Neuronal stem cell (in vitro differentiated cells): ENCODE measurements at regions not wholly inside any gene's neighbourhood (a gene's known extent, or its start where the extent isn't known, plus 50 kb on each side); places are given as distances from the start of the nearest gene placed in this dataset.
"Not testable (repeated sequence)": the region's sequence is repeated elsewhere in the genome, so short reads cannot be mapped to it uniquely, and the experiment has no call there.

Experiments used
- DNase-seq: peaks from one replicate; pipeline ENCODE4 v3.0.0-alpha.2; 2013; ENCODE audit warnings: low spot score
- H2AFZ ChIP-seq: one replicate; pipeline ENCODE4 v1.6.1; 2013; ENCODE audit warnings: mild to moderate bottlenecking, low read length, inconsistent platforms
- H2AK5ac ChIP-seq: 2 replicates; pipeline ENCODE4 v1.6.1; 2013; ENCODE audit warnings: low read depth, mild to moderate bottlenecking, inconsistent platforms, low read length, moderate library complexity, mixed read lengths
- H2BK120ac ChIP-seq: 2 replicates; pipeline ENCODE4 v1.6.1; 2013; ENCODE audit warnings: low read depth, mild to moderate bottlenecking, inconsistent platforms, low read length, moderate library complexity, mixed read lengths
- H2BK12ac ChIP-seq: one replicate; pipeline ENCODE4 v1.6.1; 2013; ENCODE audit warnings: low read length, inconsistent platforms
- H2BK15ac ChIP-seq: 2 replicates; pipeline ENCODE4 v1.6.1; 2013; ENCODE audit warnings: mild to moderate bottlenecking, low read length, inconsistent platforms, mixed read lengths
- H2BK5ac ChIP-seq: one replicate; pipeline ENCODE4 v1.6.1; 2013; ENCODE audit warnings: inconsistent platforms, mild to moderate bottlenecking, low read length, moderate library complexity
- H3K14ac ChIP-seq: one replicate; pipeline ENCODE4 v1.6.1; 2013; ENCODE audit warnings: low read length, inconsistent platforms
- H3K18ac ChIP-seq: 2 replicates; pipeline ENCODE4 v1.6.1; 2013; ENCODE audit warnings: low read length, inconsistent platforms
- H3K23ac ChIP-seq: 2 replicates; pipeline ENCODE4 v1.6.1; 2013; ENCODE audit warnings: low read depth, mild to moderate bottlenecking, mixed read lengths, low read length, inconsistent platforms; ENCODE audit not compliant: poor library complexity
- H3K27ac ChIP-seq: replicated peaks from 3 replicates; pipeline ENCODE4 v1.5.1; 2013; ENCODE audit warnings: low read length, inconsistent platforms
- H3K27me3 ChIP-seq, 3 experiments: 2 replicates each; pipeline ENCODE4 v1.6.1; 2013; ENCODE audit warnings: low read length in 3 of 3, mild to moderate bottlenecking in 2 of 3, inconsistent platforms in 1 of 3, low read depth in 1 of 3, mixed read lengths in 1 of 3, moderate library complexity in 1 of 3; ENCODE audit not compliant: control insufficient read depth in 3 of 3, insufficient read depth in 3 of 3
- H3K36me3 ChIP-seq, 2 donors: replicated peaks in 1 of 2; 2 replicates each; pipeline ENCODE4 v1.6.1; 2013; ENCODE audit warnings: low read length in 2 of 2; ENCODE audit not compliant: control insufficient read depth in 2 of 2, insufficient read depth in 2 of 2
- H3K4ac ChIP-seq: 2 replicates; pipeline ENCODE4 v1.6.1; 2013; ENCODE audit warnings: inconsistent platforms, mild to moderate bottlenecking, low read length, moderate library complexity
- H3K4me1 ChIP-seq, 2 donors: 1 replicate in 1 of 2; 2 replicates in 1 of 2; pipeline ENCODE4 v1.6.1; 2013; ENCODE audit warnings: low read length in 2 of 2, low read depth in 1 of 2; ENCODE audit not compliant: control insufficient read depth in 2 of 2, insufficient read depth in 1 of 2
- H3K4me2 ChIP-seq: one replicate; pipeline ENCODE4 v1.6.1; 2013; ENCODE audit warnings: mild to moderate bottlenecking, low read length, inconsistent platforms; ENCODE audit not compliant: insufficient read depth, poor library complexity, severe bottlenecking
- H3K4me3 ChIP-seq, 2 donors: 2 replicates each; pipeline ENCODE4 v1.5.1; 2013; ENCODE audit warnings: low read length in 2 of 2, mild to moderate bottlenecking in 2 of 2, inconsistent platforms in 1 of 2, moderate library complexity in 1 of 2
- H3K79me1 ChIP-seq: one replicate; pipeline ENCODE4 v1.6.1; 2013; ENCODE audit warnings: low read depth, mild to moderate bottlenecking, inconsistent platforms, low read length, moderate library complexity
- H3K9ac ChIP-seq: one replicate; pipeline ENCODE4 v1.6.1; 2013; ENCODE audit warnings: mild to moderate bottlenecking, low read depth, low read length, inconsistent platforms; ENCODE audit not compliant: poor library complexity
- H3K9me3 ChIP-seq, 2 donors: replicated peaks in 1 of 2; 2 replicates each; pipeline versions ENCODE3 to v1.6.1; 2013; ENCODE audit warnings: low read length in 2 of 2, mild to moderate bottlenecking in 2 of 2, inconsistent platforms in 1 of 2, low read depth in 1 of 2, mixed read lengths in 1 of 2, moderate library complexity in 1 of 2; ENCODE audit not compliant: control insufficient read depth in 2 of 2, insufficient read depth in 1 of 2
- H4K8ac ChIP-seq: one replicate; pipeline ENCODE4 v1.6.1; 2013; ENCODE audit warnings: low read depth, mild to moderate bottlenecking, inconsistent platforms, low read length, moderate library complexity
- H4K91ac ChIP-seq: one replicate; pipeline ENCODE4 v1.6.1; 2013; ENCODE audit warnings: low read length, low read depth, mild to moderate bottlenecking, inconsistent platforms; ENCODE audit not compliant: poor library complexity
- WGBS, 2 donors: extraction: QIAGEN DNeasy Blood & Tissue Kit; methylation state at CpG; one replicate each; pipeline ENCODE4 v1.1.7; 2013; ENCODE audit warnings: missing lambda C conversion rate in 2 of 2, mixed read lengths in 1 of 2; ENCODE audit not compliant: insufficient read length in 2 of 2, insufficient replicate concordance in 1 of 2; ENCODE audit errors: extremely low coverage in 2 of 2; 5-methylcytosine and 5-hydroxymethylcytosine counted together

GRCh38 chr16:14384745-14385144 is 245.3 kb downstream of the PARN start:
- no peak overlapping the region for H3K18ac ChIP-seq
- no peaks in the 10 kb centered on the region for H3K79me1 ChIP-seq
- H2BK5ac ChIP-seq = no peak overlapping the region
- no peak overlapping the region for H2AK5ac ChIP-seq
- H3K4me2 ChIP-seq = no peak overlapping the region
- H4K91ac ChIP-seq = no peak overlapping the region
- no peak overlapping the region for H2AFZ ChIP-seq
- H2BK15ac ChIP-seq = no peak overlapping the region
- no CpG with 5 or more reads among the region's 6 CpGs for WGBS, 2 donors
- H4K8ac ChIP-seq = no peak overlapping the region
- H2BK12ac ChIP-seq = no peak overlapping the region
- no peak overlapping the region for H3K4ac ChIP-seq
- no peaks in the 10 kb centered on the region for H3K36me3 ChIP-seq
- no peak overlapping the region for H2BK120ac ChIP-seq
- no peak overlapping the region for H3K23ac ChIP-seq
- no peak overlapping the region for H3K14ac ChIP-seq
- no peak for DNase-seq
- H3K27me3 ChIP-seq = no peaks in the 10 kb centered on the region
- no peak overlapping the region for H3K4me3 ChIP-seq
- no peak overlapping the region for H3K27ac ChIP-seq
- no peaks in the 10 kb centered on the region for H3K9me3 ChIP-seq
- no peaks in the 10 kb centered on the region for H3K4me1 ChIP-seq
- H3K9ac ChIP-seq = no peak overlapping the region

- not testable (repeated sequence) for H3K4me2 ChIP-seq, H3K23ac ChIP-seq, H3K9ac ChIP-seq, H4K91ac ChIP-seq, H2BK120ac ChIP-seq, H2BK12ac ChIP-seq, H2BK15ac ChIP-seq, H3K4me1 ChIP-seq, H3K14ac ChIP-seq, H4K8ac ChIP-seq, H3K79me1 ChIP-seq, DNase-seq, H3K4me3 ChIP-seq, H3K4ac ChIP-seq, H2AFZ ChIP-seq, H3K27me3 ChIP-seq, H2BK5ac ChIP-seq, H3K27ac ChIP-seq, H2AK5ac ChIP-seq, H3K36me3 ChIP-seq, H3K9me3 ChIP-seq, H3K18ac ChIP-seq
- WGBS, 2 donors = no CpG with 5 or more reads among the region's 6 CpGs
Observed at GRCh38 chr16:14383844-14384243, 246.2 kb downstream of the PARN start.

- H3K27me3 ChIP-seq = peaks cover 0 to 2% (median 0%) of the 10 kb centered on the region in 3 experiments
- H2AK5ac ChIP-seq = peak overlapping the region; percentile 47
- no peak overlapping the region for H4K8ac ChIP-seq
- no peak overlapping the region for H2BK120ac ChIP-seq
- H3K23ac ChIP-seq = no peak overlapping the region
- H3K9me3 ChIP-seq = no peaks in the 10 kb centered on the region
- H3K79me1 ChIP-seq = no peaks in the 10 kb centered on the region
- H3K18ac ChIP-seq = peak overlapping the region; percentile 36
- H4K91ac ChIP-seq = no peak overlapping the region
- no peak overlapping the region for H3K9ac ChIP-seq
- no peak for DNase-seq
- no CpG with 5 or more reads among the region's 17 CpGs for WGBS, 2 donors
- H3K36me3 ChIP-seq = no peaks in the 10 kb centered on the region
- H3K14ac ChIP-seq = no peak overlapping the region
- no peak overlapping the region for H3K4ac ChIP-seq
- no peak overlapping the region for H2AFZ ChIP-seq
- peaks cover 0 to 3% of the 10 kb centered on the region in 2 donors for H3K4me1 ChIP-seq
- H2BK5ac ChIP-seq = no peak overlapping the region
- H3K4me3 ChIP-seq = no peak overlapping the region
- H2BK15ac ChIP-seq = no peak overlapping the region
- no peak overlapping the region for H3K27ac ChIP-seq
- H2BK12ac ChIP-seq = no peak overlapping the region
- no peak overlapping the region for H3K4me2 ChIP-seq
Observed at GRCh38 chr16:14378689-14379467, 251.2 kb downstream of the PARN start.

- H3K23ac ChIP-seq = no peak overlapping the region
Observed at GRCh38 chr16:14378131-14378551, 251.9 kb downstream of the PARN start.

More at GRCh38 chr16:14378131-14378551, 251.9 kb downstream of the PARN start:
- Histone ChIP-seq H3K36me3 (no peaks in the 10 kb centered on the region), H2BK5ac (no peak overlapping the region), H4K8ac (no peak overlapping the region), H3K79me1 (no peaks in the 10 kb centered on the region), H3K4me3 (no peak overlapping the region), H3K4me2 (no peak overlapping the region), H3K27ac (no peak overlapping the region), H2BK15ac (no peak overlapping the region), H2AFZ (no peak overlapping the region), H3K4me1 (peaks cover 0 to 4% of the 10 kb centered on the region in 2 donors), H2AK5ac (no peak overlapping the region), H2BK12ac (no peak overlapping the region), H4K91ac (no peak overlapping the region), H3K9ac (no peak overlapping the region), H3K18ac (no peak overlapping the region), H2BK120ac (no peak overlapping the region), H3K9me3 (no peaks in the 10 kb centered on the region), H3K14ac (no peak overlapping the region), H3K27me3 (peaks cover 0 to 5% (median 0%) of the 10 kb centered on the region in 3 experiments), H3K4ac (no peak overlapping the region)
- DNase-seq = no peak
- WGBS, 2 donors = no CpG with 5 or more reads among the region's 4 CpGs
